Central memory CD8-positive, alpha-beta T cell (primary cell): ENCODE measurements at regions not wholly inside any gene's neighbourhood (a gene's known extent, or its start where the extent isn't known, plus 50 kb on each side); places are given as distances from the start of the nearest gene placed in this dataset.

ENCODE experiments used
- ATAC-seq: fragments of 150-1000 bp; cut with Tn5 transposase; replicated peaks from 2 replicates; pipeline ENCODE4 v1.10.0; 2022; ENCODE audit warnings: mild to moderate bottlenecking, moderate FRiP score, moderate number of reproducible peaks; ENCODE audit not compliant: poor library complexity, severe bottlenecking; ENCODE audit errors: extremely low read depth
- DNase-seq, 2 donors: peaks; one replicate each; pipeline ENCODE4 v3.0.0; 2021; ENCODE audit warnings: low spot score in 2 of 2
- H3K27ac Mint-ChIP-seq: one replicate; pipeline ENCODE4 v1.8.0; 2022; ENCODE audit warnings: low read depth, mild to moderate bottlenecking, moderate library complexity, mixed read lengths
- H3K27me3 Mint-ChIP-seq: one replicate; pipeline ENCODE4 v1.8.0; 2022; ENCODE audit warnings: mixed read lengths
- H3K36me3 Mint-ChIP-seq: one replicate; pipeline ENCODE4 v1.8.0; 2022; ENCODE audit warnings: mild to moderate bottlenecking, moderate library complexity, mixed read lengths; ENCODE audit not compliant: insufficient read depth
- H3K4me1 Mint-ChIP-seq: one replicate; pipeline ENCODE4 v1.8.0; 2022; ENCODE audit warnings: mixed read lengths
- H3K4me3 Mint-ChIP-seq: one replicate; pipeline ENCODE4 v1.8.0; 2022; ENCODE audit warnings: mild to moderate bottlenecking, moderate library complexity, mixed read lengths
- H3K9me3 Mint-ChIP-seq: one replicate; pipeline ENCODE4 v1.8.0; 2022; ENCODE audit warnings: mixed read lengths

DNA sequence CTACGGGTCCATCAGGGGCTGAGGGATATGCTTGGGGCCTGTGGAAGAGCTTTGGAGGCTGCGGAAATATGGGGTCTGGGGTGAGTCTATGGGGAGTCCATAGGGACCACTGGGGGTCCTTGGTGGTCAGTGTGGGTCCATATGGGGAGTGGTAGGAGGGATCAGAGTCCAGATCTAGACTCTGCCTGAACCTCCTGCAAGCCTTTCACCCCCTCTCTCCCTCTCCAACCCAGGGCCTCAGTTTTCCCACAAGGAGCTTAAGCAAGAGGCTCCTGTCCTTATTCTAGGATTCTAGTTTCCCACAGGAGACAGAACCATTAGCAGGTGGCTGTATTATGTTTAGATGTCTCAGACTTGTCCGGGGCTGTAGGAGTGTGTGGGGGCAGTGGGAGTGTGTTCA, 161.9 kb upstream of the TSHZ3 start:
- H3K27me3 Mint-ChIP-seq, result peaks cover 4% of the 10 kb centered on the region
- no peak overlapping the region for H3K27ac Mint-ChIP-seq
- no peaks in the 10 kb centered on the region for H3K4me1 Mint-ChIP-seq
- no peaks in the 10 kb centered on the region for H3K36me3 Mint-ChIP-seq
- ATAC-seq (no peak), DNase-seq (no peak)
- H3K9me3 Mint-ChIP-seq, result no peaks in the 10 kb centered on the region
- no peak overlapping the region for H3K4me3 Mint-ChIP-seq

DNA sequence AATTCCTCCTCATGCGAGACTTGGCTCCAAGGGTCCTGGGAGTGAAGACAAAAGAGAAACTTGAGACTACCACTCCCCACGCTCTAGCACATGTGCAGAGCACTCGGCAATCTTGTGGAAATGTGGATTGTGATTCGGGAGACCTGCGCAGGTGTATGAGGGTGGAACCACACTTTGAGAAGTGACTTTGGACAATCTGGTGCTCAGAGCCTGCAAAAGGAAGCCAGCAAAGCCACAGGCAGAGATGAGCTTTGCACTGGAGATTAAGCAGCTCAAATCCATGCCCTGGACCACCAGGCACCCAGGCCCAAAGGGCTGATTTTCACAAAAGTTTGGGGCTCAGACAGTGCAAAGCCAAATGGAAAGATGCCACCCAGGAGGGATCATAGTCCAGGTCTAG, 162.5 kb upstream of the TSHZ3 start:
- ATAC-seq, result no peak
- H3K4me1 Mint-ChIP-seq, result no peaks in the 10 kb centered on the region
- no peak for DNase-seq
- no peak overlapping the region for H3K27ac Mint-ChIP-seq
- no peaks in the 10 kb centered on the region for H3K9me3 Mint-ChIP-seq
- no peak overlapping the region for H3K4me3 Mint-ChIP-seq
- H3K36me3 Mint-ChIP-seq, result no peaks in the 10 kb centered on the region
- H3K27me3 Mint-ChIP-seq, result no peaks in the 10 kb centered on the region

DNA sequence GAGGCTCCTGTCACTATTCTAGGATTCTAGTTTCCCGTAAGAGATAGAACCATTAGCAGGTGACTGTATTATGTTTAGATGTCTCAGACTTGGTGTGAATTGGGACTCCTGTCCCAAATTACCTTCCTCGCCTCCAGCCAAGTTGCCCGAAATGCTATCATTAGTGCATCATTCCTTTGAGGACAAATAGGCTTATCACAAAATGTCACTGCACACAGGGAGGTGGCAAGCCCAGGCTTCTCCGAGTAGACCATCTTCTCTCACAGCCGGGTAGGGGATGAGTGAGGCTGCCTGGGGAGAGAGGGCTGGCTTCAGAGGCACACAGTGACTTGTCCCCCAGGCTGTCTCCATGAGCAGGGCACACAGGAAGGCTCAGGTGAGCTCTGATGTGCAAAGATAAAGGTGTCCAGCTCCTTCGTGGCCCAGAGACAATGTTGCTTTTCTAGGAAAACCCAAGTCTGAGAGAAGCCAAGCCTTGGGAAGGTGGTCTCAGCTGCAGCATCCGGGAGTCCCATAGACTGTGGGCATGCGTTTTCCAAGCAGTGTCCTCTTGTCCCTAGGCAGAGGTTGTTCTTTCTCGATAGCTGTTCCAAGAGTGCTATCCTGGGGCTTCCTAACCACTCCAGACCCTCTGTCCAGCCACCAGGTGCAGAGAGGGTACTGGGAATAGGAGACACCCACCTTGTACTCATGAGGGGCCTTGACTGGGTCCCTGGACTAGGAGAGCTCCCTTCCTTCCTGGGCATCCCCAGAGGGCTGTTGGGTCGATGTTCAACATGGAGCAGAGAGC, 163.1 kb upstream of the TSHZ3 start:
- Mint-ChIP-seq H3K4me1 (no peaks in the 10 kb centered on the region), H3K4me3 (no peak overlapping the region), H3K27ac (no peak overlapping the region), H3K9me3 (no peaks in the 10 kb centered on the region), H3K36me3 (no peaks in the 10 kb centered on the region), H3K27me3 (no peaks in the 10 kb centered on the region)
- DNase-seq (no peak), ATAC-seq (no peak)

DNA sequence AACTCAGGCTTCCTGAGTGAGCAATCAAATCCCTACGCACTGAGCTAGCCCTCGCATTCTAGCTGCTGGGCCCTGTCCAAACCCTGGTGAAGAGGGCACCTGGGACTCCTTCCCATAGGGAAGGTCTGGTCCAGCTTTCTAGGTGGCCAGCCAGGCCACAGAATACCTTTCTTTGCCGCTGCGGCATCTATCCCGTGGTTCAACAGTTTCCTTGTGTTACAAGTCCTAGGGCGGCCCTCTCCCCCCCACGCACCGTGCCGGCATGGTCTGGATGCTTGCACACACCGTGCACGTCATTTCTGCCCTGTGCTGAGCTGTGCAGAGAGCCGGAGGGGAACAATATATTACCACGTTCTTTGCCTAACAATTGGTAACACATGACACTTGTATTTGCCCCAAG, 164.6 kb upstream of the TSHZ3 start:
- no peaks in the 10 kb centered on the region for H3K9me3 Mint-ChIP-seq
- ATAC-seq, result no peak
- no peak overlapping the region for H3K4me3 Mint-ChIP-seq
- no peaks in the 10 kb centered on the region for H3K36me3 Mint-ChIP-seq
- no peak overlapping the region for H3K27ac Mint-ChIP-seq
- no peaks in the 10 kb centered on the region for H3K4me1 Mint-ChIP-seq
- DNase-seq, result no peak
- H3K27me3 Mint-ChIP-seq, result no peaks in the 10 kb centered on the region

DNA sequence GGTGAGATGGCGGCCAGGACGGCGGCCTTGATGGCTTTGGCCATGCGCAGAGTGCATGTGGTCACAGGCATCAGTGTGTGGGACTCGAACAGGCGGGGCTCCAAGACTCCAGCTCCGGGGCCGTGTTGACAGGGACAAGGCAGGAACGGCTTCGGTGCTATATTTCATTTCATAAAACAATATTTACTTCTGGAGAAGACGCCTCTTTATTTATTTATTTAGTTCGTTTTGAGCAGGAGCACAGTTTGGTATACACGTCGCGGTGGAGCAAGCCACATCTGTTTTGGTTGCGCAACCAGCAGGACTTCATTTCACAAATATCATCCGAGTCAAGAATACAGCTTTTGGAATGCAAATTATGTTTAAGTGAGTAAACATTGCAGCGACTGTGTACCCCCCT, 166.7 kb upstream of the TSHZ3 start:
- no peak overlapping the region for H3K4me3 Mint-ChIP-seq
- DNase-seq, result no peak
- H3K27ac Mint-ChIP-seq, result no peak overlapping the region
- H3K27me3 Mint-ChIP-seq, result no peaks in the 10 kb centered on the region
- ATAC-seq, result no peak
- no peaks in the 10 kb centered on the region for H3K36me3 Mint-ChIP-seq
- H3K9me3 Mint-ChIP-seq, result no peaks in the 10 kb centered on the region
- H3K4me1 Mint-ChIP-seq, result no peaks in the 10 kb centered on the region

DNA sequence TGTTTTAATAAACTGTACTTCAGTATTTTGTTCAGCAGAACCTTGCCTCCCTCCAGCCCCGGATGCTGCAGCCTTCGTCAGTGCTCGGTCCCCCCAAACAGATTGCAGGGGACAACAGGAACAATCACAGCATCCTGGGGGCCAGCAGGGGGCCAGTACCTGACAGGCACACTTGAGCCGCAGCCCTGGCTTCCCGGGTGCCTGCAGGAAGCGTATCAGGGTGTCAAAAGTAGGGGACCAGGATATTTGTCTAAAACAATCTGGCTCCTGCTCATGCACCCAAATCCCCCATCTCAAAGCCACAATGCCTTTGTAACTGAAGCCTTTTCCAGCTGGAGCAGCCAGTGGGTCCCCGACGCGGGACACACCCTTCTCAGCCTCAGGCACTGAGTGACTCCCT, 167.5 kb upstream of the TSHZ3 start:
- no peaks in the 10 kb centered on the region for H3K27me3 Mint-ChIP-seq
- H3K4me3 Mint-ChIP-seq, result no peak overlapping the region
- ATAC-seq (no peak), DNase-seq (no peak)
- no peak overlapping the region for H3K27ac Mint-ChIP-seq
- H3K9me3 Mint-ChIP-seq, result no peaks in the 10 kb centered on the region
- no peaks in the 10 kb centered on the region for H3K4me1 Mint-ChIP-seq
- no peaks in the 10 kb centered on the region for H3K36me3 Mint-ChIP-seq

DNA sequence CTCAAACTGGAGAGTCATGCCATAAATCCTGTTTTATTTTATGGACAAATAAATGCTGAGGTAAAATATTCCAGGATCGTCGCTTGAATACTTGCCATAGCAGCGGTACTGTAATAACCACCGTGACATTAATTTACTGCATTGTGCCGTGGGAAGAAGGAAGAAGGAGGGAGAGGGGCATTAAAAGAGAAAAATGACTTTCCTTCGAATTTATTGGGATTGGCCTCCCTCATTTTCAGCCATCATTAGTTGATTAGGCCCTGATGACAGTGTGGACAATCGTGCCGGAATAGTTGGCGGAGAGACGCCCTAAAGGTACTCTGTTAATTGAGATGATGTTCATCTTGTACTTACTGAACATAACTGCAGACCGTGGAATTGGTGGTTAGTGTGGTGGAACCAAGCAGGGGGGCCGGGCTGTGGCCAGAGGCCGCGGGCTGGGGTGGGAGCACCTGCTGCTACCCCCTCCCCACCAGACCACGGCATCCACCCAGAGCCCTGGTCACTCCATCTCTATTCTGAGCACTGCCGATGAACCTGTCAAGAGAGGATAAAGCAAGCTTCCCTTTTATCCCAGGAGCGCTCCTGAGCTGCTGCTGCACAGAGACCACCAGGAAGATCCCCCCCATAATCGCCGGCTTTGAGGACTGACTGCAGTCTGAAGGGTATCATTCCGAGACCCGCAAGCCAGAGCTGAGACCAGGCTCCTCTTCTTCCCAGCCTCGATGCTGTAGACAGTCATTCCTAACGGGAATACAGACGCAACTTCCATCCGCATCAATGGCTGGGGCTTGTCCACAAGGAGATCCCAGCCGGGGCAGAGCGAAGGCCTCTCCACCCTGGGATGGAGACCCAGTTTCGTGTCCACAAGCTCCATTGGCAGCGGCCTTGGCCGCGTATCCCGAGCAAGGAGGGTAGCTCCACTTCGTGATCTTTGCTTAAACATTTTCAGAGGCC, 168.3 kb upstream of the TSHZ3 start:
- Mint-ChIP-seq H3K4me1 (no peaks in the 10 kb centered on the region), H3K27me3 (no peaks in the 10 kb centered on the region), H3K36me3 (no peaks in the 10 kb centered on the region), H3K9me3 (no peaks in the 10 kb centered on the region), H3K27ac (no peak overlapping the region), H3K4me3 (no peak overlapping the region)
- DNase-seq, result no peak
- ATAC-seq, result no peak

DNA sequence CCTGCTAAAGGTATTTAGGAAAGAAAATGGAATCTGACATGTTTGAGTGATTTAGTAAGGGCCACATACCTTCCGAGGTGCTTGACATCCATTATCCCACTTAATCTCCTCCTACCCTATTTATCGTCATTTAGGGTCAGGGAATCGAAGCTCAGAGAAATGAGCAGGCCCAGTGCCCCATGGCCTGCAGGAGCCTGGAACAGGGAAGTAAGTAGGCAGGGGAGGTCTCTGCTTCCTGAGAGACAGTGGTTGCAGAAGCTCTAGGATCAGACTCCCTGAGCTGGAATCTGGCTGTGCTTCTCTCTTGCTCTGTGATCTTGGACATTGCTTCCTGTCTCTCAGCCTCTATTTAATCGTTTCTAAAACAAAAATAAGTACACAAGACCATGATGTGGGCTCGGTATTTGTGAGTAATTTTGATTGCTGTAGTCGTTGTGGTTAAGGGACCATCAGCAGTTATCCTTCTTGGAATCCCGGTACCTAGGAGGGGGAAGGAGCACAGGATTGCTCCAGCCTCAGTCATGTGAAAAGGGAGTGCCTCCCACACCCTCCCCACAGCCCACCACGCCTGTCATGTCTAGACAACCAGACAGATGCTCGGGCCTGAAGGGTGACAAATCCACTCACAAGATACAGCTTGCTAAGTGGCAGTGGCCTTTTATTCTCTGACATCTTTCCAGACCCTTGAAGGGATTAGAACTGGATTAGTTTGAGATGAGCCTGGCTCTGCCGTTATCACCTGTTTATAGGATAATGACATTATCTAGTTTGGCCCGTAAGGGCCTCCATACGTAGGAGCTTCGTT, 169.2 kb upstream of the TSHZ3 start:
- DNase-seq (no peak), ATAC-seq (no peak)
- Mint-ChIP-seq H3K9me3 (no peaks in the 10 kb centered on the region), H3K36me3 (no peaks in the 10 kb centered on the region), H3K4me1 (no peaks in the 10 kb centered on the region), H3K27ac (no peak overlapping the region), H3K27me3 (no peaks in the 10 kb centered on the region), H3K4me3 (no peak overlapping the region)

DNA sequence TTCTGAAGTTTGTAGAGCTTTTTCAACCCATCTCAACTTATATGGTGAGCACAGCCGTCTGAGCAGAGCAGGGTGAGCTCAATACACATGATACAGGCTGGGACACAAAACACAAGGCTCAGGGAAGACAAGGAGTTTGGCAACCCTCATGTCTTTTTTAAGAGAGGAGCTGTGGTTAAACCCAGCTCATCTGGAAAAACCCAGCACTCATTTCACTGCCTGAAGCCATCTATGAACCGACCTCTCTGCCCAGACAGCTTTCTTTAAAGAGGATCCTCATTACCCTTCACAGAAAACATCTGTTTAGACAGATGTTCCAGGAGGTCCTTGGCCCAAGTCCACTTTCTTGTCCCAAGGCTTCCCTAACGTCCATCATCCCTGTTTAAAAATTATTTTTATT, 170.0 kb upstream of the TSHZ3 start:
- no peak overlapping the region for H3K4me3 Mint-ChIP-seq
- H3K27me3 Mint-ChIP-seq, result no peaks in the 10 kb centered on the region
- no peaks in the 10 kb centered on the region for H3K9me3 Mint-ChIP-seq
- no peak overlapping the region for H3K27ac Mint-ChIP-seq
- DNase-seq (no peak), ATAC-seq (no peak)
- no peaks in the 10 kb centered on the region for H3K4me1 Mint-ChIP-seq
- H3K36me3 Mint-ChIP-seq, result no peaks in the 10 kb centered on the region

DNA sequence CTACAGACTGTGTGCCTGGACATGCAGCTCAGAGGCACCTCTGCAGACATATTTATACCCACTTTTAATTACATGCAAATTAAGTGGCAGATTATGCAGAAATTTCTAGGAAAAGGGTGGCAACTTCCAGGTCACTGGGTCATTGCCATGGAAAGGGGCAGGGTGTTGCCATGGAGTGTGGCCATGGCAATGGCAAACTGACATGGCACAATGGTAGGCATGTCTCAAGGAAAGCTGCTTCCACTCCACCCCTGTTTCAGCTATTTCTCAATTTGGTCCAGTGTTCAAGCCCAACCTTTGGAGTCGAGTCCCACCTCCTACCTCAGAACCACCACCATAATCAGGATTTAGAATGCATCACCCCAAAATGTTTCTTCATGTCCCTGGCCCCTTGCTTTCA, 170.7 kb upstream of the TSHZ3 start:
- Mint-ChIP-seq H3K4me1 (no peaks in the 10 kb centered on the region), H3K27ac (no peak overlapping the region), H3K27me3 (peaks cover under 1% of the 10 kb centered on the region), H3K36me3 (no peaks in the 10 kb centered on the region), H3K9me3 (no peaks in the 10 kb centered on the region), H3K4me3 (no peak overlapping the region)
- DNase-seq (no peak), ATAC-seq (no peak)

DNA sequence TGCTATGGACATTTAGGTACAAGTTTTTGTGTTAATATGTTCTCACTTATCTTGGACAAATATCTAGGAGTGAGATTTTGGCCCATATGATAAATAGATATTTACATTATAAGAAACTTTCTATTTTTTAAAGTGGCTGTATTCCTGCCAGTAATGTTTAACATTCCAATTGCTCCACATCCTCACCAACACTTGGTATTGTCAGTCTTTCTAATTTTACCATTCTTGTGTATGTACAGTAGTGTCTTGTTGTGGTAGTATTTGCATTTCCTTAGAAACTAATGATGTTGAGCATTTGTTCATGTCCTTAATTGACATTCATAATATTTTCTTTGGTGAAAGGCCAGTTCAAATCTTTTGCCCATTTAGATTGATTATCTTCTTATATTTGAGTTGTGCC, 171.4 kb upstream of the TSHZ3 start:
- DNase-seq (no peak), ATAC-seq (no peak)
- peaks cover 5% of the 10 kb centered on the region for H3K9me3 Mint-ChIP-seq
- H3K27ac Mint-ChIP-seq, result no peak overlapping the region
- no peak overlapping the region for H3K4me3 Mint-ChIP-seq
- H3K4me1 Mint-ChIP-seq, result no peaks in the 10 kb centered on the region
- H3K36me3 Mint-ChIP-seq, result no peaks in the 10 kb centered on the region
- peaks cover 7% of the 10 kb centered on the region for H3K27me3 Mint-ChIP-seq

DNA sequence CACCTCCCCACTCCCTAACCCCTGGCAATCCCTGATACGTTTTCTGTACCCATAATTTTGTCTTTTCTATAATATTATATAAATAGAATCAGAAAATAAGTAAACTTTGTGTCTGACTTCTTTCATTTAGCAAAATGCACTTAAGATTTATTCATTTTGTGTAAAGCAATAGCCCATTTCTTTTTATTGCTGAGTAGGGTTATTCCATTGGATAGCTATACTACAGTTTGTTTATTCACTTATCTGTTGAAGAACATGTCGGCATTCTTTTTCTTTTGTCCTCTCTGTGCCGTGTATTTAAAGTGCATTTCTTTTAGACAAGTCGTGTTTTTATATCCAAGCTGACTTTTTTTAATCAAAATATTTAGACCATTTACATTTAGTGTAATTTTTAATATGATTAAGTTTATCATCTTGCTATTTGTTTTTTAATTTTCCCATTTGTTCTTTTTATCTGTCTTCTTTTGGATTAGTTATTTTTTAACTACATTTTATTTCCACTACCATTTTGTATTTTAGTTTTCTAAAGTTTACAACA, 176.4 kb upstream of the TSHZ3 start:
- Mint-ChIP-seq H3K9me3 (peaks cover 14% of the 10 kb centered on the region), H3K4me3 (no peak overlapping the region), H3K27ac (no peak overlapping the region), H3K36me3 (no peaks in the 10 kb centered on the region), H3K4me1 (no peaks in the 10 kb centered on the region), H3K27me3 (peaks cover 13% of the 10 kb centered on the region)
- DNase-seq, result no peak
- no peak for ATAC-seq
